HL-60 (cell line): ENCODE measurements at regions not wholly inside any gene's neighbourhood (a gene's known extent, or its start where the extent isn't known, plus 50 kb on each side); places are given as distances from the start of the nearest gene placed in this dataset.

Experiments
- POLR2AphosphoS5 ChIP-seq: IDR thresholded peaks from 2 replicates; pipeline ENCODE4 v1.6.1; 2012; ENCODE audit warnings: low read depth
- TF ChIP-seq, protein P1 (sequence below): IDR thresholded peaks from 2 replicates; pipeline ENCODE4 v1.6.1; 2012; ENCODE audit warnings: low read depth; ENCODE audit not compliant: insufficient replicate concordance

DNA sequence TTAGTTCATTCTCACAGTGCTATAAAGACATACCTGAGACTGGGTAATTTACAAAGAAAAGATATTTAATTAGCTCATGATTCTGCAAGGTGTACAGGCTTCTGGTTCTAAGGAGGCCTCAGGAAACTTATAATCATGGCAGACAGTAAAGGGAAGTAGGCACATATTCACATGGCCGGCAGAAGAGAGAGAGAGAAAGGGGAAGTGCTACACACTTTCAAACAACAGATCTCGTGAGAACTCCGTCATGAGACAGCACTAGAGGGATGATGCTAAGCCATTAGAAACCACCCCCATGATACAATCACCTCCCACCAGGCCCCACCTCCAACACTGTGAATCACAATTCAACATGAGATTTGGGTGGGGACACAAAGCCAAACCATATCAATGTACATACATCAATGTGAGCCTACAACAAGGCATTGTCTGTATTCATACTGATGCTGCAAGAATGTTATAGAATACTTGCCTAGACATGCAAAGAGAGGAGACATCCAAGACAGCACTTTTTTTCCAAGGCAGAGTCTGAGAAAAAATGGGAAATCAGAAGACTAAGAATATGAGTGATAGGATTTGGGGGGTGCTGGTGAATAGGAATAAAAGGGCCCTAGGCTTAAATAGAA, 114.8 kb upstream of the XYLT1 start:
- TF ChIP-seq, protein P1, sequence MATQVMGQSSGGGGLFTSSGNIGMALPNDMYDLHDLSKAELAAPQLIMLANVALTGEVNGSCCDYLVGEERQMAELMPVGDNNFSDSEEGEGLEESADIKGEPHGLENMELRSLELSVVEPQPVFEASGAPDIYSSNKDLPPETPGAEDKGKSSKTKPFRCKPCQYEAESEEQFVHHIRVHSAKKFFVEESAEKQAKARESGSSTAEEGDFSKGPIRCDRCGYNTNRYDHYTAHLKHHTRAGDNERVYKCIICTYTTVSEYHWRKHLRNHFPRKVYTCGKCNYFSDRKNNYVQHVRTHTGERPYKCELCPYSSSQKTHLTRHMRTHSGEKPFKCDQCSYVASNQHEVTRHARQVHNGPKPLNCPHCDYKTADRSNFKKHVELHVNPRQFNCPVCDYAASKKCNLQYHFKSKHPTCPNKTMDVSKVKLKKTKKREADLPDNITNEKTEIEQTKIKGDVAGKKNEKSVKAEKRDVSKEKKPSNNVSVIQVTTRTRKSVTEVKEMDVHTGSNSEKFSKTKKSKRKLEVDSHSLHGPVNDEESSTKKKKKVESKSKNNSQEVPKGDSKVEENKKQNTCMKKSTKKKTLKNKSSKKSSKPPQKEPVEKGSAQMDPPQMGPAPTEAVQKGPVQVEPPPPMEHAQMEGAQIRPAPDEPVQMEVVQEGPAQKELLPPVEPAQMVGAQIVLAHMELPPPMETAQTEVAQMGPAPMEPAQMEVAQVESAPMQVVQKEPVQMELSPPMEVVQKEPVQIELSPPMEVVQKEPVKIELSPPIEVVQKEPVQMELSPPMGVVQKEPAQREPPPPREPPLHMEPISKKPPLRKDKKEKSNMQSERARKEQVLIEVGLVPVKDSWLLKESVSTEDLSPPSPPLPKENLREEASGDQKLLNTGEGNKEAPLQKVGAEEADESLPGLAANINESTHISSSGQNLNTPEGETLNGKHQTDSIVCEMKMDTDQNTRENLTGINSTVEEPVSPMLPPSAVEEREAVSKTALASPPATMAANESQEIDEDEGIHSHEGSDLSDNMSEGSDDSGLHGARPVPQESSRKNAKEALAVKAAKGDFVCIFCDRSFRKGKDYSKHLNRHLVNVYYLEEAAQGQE, result no peak
- TF ChIP-seq POLR2AphosphoS5, result no peak
